ENCODE measurements at regions not wholly inside any gene's neighbourhood (a gene's known extent, or its start where the extent isn't known, plus 50 kb on each side); places are given as distances from the start of the nearest gene placed in this dataset.
"Not testable (repeated sequence)": the region's sequence is repeated elsewhere in the genome, so short reads cannot be mapped to it uniquely, and the experiment has no call there.

- DNase-seq (ENCODE audit: low read depth), result no peak
Measured at GRCh38 chr7:3135626-3136025, 92.0 kb upstream of the CARD11 start.

- no peak for DNase-seq (ENCODE audit: low read depth)
Measured at GRCh38 chr7:3138206-3138605, 94.5 kb upstream of the CARD11 start.

GRCh38 chr7:3138997-3139396, 95.3 kb upstream of the CARD11 start:
- no peak for DNase-seq (ENCODE audit: low read depth)

- DNase-seq (ENCODE audit: low read depth), result no peak
Measured at GRCh38 chr7:3140834-3141233, 97.2 kb upstream of the CARD11 start.

- DNase-seq (ENCODE audit: low read depth), result no peak
Measured at GRCh38 chr7:3141326-3141725, 97.7 kb upstream of the CARD11 start.

GRCh38 chr7:3143869-3144775, 100.5 kb upstream of the CARD11 start:
- no peak for DNase-seq (ENCODE audit: low read depth)

GRCh38 chr7:3144776-3145125, 101.1 kb upstream of the CARD11 start:
- not testable (repeated sequence) for DNase-seq (ENCODE audit: low read depth)

GRCh38 chr7:3146571-3147226, 103.0 kb upstream of the CARD11 start:
- DNase-seq (ENCODE audit: low read depth), result peak; percentile 81

GRCh38 chr7:3148471-3148870, 104.8 kb upstream of the CARD11 start:
- not testable (repeated sequence) for DNase-seq (ENCODE audit: low read depth)

GRCh38 chr7:3149231-3149995, 105.7 kb upstream of the CARD11 start:
- DNase-seq (ENCODE audit: low read depth), result no peak

- DNase-seq (ENCODE audit: low read depth), result no peak
Measured at GRCh38 chr7:3150027-3150426, 106.4 kb upstream of the CARD11 start.

GRCh38 chr7:3151784-3152183, 108.1 kb upstream of the CARD11 start:
- DNase-seq (ENCODE audit: low read depth), result no peak

- DNase-seq (ENCODE audit: low read depth), result no peak
Measured at GRCh38 chr7:3152714-3153113, 109.0 kb upstream of the CARD11 start.

GRCh38 chr7:3153118-3153517, 109.5 kb upstream of the CARD11 start:
- no peak for DNase-seq (ENCODE audit: low read depth)

GRCh38 chr7:3154317-3154716, 110.7 kb upstream of the CARD11 start:
- no peak for DNase-seq (ENCODE audit: low read depth)

GRCh38 chr7:3154881-3155494, 111.3 kb upstream of the CARD11 start:
- DNase-seq (ENCODE audit: low read depth), result peak; percentile 52

GRCh38 chr7:3156508-3156907, 112.8 kb upstream of the CARD11 start:
- DNase-seq (ENCODE audit: low read depth), result no peak

- peak; percentile 55 for DNase-seq (ENCODE audit: low read depth)
Measured at GRCh38 chr7:3157566-3158287, 114.1 kb upstream of the CARD11 start.

GRCh38 chr7:3158341-3158760, 114.7 kb upstream of the CARD11 start:
- no peak for DNase-seq (ENCODE audit: low read depth)

- DNase-seq (ENCODE audit: low read depth), result no peak
Measured at GRCh38 chr7:3159039-3159438, 115.4 kb upstream of the CARD11 start.

GRCh38 chr7:3159445-3159844, 115.8 kb upstream of the CARD11 start:
- DNase-seq (ENCODE audit: low read depth), result no peak

Measured in HT1080 (cell line).